Ovary (tissue), 3 donors: ENCODE measurements at regions not wholly inside any gene's neighbourhood (a gene's known extent, or its start where the extent isn't known, plus 50 kb on each side); places are given as distances from the start of the nearest gene placed in this dataset.
"Not testable (repeated sequence)": the region's sequence is repeated elsewhere in the genome, so short reads cannot be mapped to it uniquely, and the experiment has no call there.

Experiments
- EP300 ChIP-seq: sonication (generic); formaldehyde crosslinking; IDR thresholded peaks from one replicate; pipeline ENCODE4 v1.6.1; 2017; ENCODE audit warnings: antibody characterized with exemption
- POLR2A ChIP-seq: fragments of 450-650 bp; IDR thresholded peaks from one replicate; pipeline ENCODE4 v1.6.1; 2017; ENCODE audit warnings: antibody characterized with exemption, mild to moderate bottlenecking, moderate library complexity
- TF ChIP-seq, protein P1 (sequence below), 3 donors: fragments of 450-650 bp in 2 of 3; fragments of 200-600 bp in 1 of 3; IDR thresholded peaks; one replicate each; pipeline versions ENCODE4 v1.5.1 to v1.8.0; 2016 to 2022; ENCODE audit warnings: antibody characterized with exemption in 3 of 3, mild to moderate bottlenecking in 1 of 3
- donor health status: DM: no; HTN: no; CAD: no.

DNA sequence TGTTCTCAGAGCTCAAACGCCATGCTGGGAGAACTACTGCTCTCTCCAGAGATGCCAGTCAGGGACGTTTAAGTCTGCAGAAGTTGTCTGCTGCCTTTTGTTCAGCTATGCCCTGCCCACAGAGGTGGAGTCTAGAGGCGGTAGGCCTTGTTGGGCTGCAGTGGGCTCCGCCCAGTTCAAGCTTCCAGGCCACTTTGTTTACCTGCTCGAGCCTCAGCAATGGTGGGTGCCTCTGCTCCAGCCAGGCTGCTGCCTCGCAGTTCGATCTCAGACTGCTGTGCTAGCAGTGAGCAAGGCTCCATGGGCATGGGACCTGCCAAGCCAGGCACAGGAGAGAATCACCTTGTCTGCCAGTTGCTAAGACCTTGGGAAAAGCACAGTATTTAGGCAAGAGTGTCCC, 869.3 kb downstream of the TMTC2 start:
- TF ChIP-seq POLR2A, EP300: not testable (repeated sequence)
- TF ChIP-seq, protein P1, sequence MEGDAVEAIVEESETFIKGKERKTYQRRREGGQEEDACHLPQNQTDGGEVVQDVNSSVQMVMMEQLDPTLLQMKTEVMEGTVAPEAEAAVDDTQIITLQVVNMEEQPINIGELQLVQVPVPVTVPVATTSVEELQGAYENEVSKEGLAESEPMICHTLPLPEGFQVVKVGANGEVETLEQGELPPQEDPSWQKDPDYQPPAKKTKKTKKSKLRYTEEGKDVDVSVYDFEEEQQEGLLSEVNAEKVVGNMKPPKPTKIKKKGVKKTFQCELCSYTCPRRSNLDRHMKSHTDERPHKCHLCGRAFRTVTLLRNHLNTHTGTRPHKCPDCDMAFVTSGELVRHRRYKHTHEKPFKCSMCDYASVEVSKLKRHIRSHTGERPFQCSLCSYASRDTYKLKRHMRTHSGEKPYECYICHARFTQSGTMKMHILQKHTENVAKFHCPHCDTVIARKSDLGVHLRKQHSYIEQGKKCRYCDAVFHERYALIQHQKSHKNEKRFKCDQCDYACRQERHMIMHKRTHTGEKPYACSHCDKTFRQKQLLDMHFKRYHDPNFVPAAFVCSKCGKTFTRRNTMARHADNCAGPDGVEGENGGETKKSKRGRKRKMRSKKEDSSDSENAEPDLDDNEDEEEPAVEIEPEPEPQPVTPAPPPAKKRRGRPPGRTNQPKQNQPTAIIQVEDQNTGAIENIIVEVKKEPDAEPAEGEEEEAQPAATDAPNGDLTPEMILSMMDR (IDR thresholded peaks at IDR 0.05), result not testable (repeated sequence)
